ENCODE measurements at regions not wholly inside any gene's neighbourhood (a gene's known extent, or its start where the extent isn't known, plus 50 kb on each side); places are given as distances from the start of the nearest gene placed in this dataset.

GRCh38 chr1:228811712-228812305, 76.5 kb downstream of the RHOU start:
- Histone ChIP-seq H3K36me3 (no peaks in the 10 kb centered on the region), H3K27ac (peak overlapping the region; percentile 34 to 38), H3K27me3 (no peaks in the 10 kb centered on the region), H3K9me3 (no peaks in the 10 kb centered on the region), H3K4me3 (no peak overlapping the region), H3K4me1 (ENCODE audit: insufficient read depth) (peaks cover 8% of the 10 kb centered on the region)
- intact Hi-C loops (cut with DNase I), result no loop called here
- 68 to 81% (median 80%) methylated on average over 11 of the region's 11 CpGs for WGBS, 3 donors
- TF ChIP-seq EP300 (IDR thresholded peaks at IDR 0.05), result no peak
- TF ChIP-seq CTCF (IDR thresholded peaks at IDR 0.05), result no peak
- no peak for TF ChIP-seq POLR2A (IDR thresholded peaks at IDR 0.05)
- DNase-seq, result no peak

DNA sequence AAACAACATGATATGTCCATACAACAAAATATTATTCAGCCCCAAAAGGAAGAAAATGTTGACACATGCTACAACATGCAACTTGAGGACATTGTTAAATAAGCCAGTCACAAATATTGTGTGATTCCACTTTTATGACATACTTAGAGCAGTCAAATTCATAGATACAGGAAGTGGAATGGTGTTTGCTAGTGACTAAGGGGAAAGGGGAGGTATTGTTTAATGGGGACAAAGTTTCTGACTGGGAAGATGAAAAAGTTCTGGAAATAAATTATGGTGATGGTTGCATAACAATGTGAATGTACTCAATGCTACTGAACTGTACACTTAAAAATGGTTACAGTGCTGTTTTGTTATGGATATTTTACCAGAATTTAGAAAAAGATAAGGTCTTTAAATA, 77.7 kb downstream of the RHOU start:
- H3K36me3 ChIP-seq, result no peaks in the 10 kb centered on the region
- peaks cover 8% of the 10 kb centered on the region for H3K4me1 ChIP-seq (ENCODE audit: insufficient read depth)
- intact Hi-C loops (cut with DNase I), result no loop called here
- H3K4me3 ChIP-seq, result no peak overlapping the region
- H3K9me3 ChIP-seq, result no peaks in the 10 kb centered on the region
- no peak for TF ChIP-seq CTCF (IDR thresholded peaks at IDR 0.05)
- no peak for TF ChIP-seq POLR2A (IDR thresholded peaks at IDR 0.05)
- no peak for TF ChIP-seq EP300 (IDR thresholded peaks at IDR 0.05)
- H3K27ac ChIP-seq, result no peak overlapping the region
- H3K27me3 ChIP-seq, result no peaks in the 10 kb centered on the region
- DNase-seq, result no peak

DNA sequence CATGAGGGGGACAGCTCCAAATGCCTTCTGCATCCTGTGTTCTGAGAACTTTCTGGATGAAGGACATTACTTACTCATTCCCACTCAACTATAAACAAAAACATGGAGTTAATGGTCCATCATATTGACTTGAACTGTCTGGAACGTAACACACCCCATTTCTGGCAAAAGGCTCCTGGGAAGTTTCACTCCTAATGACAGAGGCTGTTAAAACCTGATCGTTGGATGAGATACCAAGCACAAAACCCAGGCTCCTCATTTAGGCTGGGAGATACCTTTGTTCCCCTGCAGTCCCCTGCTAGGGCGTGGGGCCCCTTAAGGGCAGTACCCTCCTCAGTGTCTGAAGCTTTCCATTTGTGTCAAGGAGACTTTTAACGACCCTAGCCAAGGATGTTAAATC, 78.9 kb downstream of the RHOU start:
- Histone ChIP-seq H3K9me3 (no peaks in the 10 kb centered on the region), H3K36me3 (no peaks in the 10 kb centered on the region), H3K27ac (no peak overlapping the region), H3K27me3 (no peaks in the 10 kb centered on the region), H3K4me1 (ENCODE audit: insufficient read depth) (peaks cover 8% of the 10 kb centered on the region), H3K4me3 (no peak overlapping the region)
- no peak for DNase-seq
- intact Hi-C loops (cut with DNase I), result no loop called here
- TF ChIP-seq EP300 (IDR thresholded peaks at IDR 0.05) (no peak), CTCF (IDR thresholded peaks at IDR 0.05) (no peak), POLR2A (IDR thresholded peaks at IDR 0.05) (no peak)
- WGBS, 3 donors, result 57 to 63% (median 61%) methylated on average over 4 of the region's 4 CpGs

DNA sequence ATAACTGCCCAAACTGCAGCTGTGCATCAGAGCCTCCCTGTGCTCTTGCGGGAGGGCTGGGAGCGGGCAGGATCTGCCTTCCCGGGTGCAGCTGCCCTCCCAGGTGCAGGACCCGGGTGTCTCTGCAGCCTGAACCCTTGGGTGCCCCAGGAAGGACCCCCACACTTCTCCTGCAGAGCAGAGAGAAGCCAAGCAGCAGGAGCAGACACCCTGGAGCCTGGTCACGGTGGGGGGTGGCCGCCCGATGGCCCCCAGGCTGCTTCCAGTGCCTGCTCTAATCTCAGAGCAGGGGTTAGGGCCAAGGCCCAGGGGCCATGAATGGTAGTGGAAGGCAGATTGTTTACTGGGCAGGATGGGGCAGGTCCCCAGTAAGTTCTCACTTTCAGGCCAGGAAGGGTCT, 83.0 kb downstream of the RHOU start:
- no peak for DNase-seq
- no peak for TF ChIP-seq EP300 (IDR thresholded peaks at IDR 0.05)
- TF ChIP-seq CTCF (IDR thresholded peaks at IDR 0.05), result no peak
- TF ChIP-seq POLR2A (IDR thresholded peaks at IDR 0.05), result no peak
- 75 to 88% (median 82%) methylated on average over 7 of the region's 7 CpGs for WGBS, 3 donors
- no peaks in the 10 kb centered on the region for H3K27me3 ChIP-seq
- no peaks in the 10 kb centered on the region for H3K9me3 ChIP-seq
- H3K4me1 ChIP-seq (ENCODE audit: insufficient read depth), result no peaks in the 10 kb centered on the region
- no peak overlapping the region for H3K27ac ChIP-seq
- intact Hi-C loops (cut with DNase I), result no loop called here
- H3K36me3 ChIP-seq, result no peaks in the 10 kb centered on the region
- no peak overlapping the region for H3K4me3 ChIP-seq

All from ovary (tissue), 7 donors.